ENCODE measurements at regions not wholly inside any gene's neighbourhood (a gene's known extent, or its start where the extent isn't known, plus 50 kb on each side); places are given as distances from the start of the nearest gene placed in this dataset.

DNA sequence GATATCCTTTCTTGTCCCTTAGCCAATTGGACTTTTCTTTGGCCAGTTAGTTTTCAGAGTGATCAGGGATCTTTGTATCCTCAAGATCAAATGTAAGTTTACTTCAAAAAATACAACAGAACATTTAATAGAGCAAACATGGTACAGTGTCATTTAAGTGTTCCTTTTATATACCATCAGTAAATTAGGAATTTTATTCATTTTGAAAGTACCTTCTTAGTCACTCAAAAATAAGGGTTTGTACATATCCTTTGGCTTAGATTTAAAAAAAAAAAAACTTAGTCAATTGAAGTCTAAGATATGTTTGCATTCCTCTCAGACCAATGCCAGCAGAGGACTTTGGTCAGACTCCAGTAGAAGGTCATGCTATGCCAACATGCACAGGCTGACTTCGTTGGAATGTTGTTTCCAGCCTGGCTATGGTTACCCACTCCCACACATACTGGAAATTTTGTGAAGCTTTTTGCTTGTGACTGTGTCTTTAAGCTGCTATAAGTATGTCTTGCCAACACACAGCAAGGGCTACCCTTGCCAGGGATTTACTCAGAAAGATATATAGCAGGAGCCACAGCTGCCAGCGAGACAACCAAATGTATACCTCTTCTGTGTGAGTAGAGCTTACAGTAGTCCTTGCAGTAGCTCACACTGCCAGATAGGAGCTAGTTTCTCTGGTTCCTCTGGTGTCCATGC, 81.5 kb upstream of the LRIF1 start:
- 31 to 37% (median 33%) methylated on average over 2 of the region's 2 CpGs for WGBS, 3 donors
- no peaks in the 10 kb centered on the region for H3K4me1 ChIP-seq
- intact Hi-C loops (cut with DNase I) = no loop called here

DNA sequence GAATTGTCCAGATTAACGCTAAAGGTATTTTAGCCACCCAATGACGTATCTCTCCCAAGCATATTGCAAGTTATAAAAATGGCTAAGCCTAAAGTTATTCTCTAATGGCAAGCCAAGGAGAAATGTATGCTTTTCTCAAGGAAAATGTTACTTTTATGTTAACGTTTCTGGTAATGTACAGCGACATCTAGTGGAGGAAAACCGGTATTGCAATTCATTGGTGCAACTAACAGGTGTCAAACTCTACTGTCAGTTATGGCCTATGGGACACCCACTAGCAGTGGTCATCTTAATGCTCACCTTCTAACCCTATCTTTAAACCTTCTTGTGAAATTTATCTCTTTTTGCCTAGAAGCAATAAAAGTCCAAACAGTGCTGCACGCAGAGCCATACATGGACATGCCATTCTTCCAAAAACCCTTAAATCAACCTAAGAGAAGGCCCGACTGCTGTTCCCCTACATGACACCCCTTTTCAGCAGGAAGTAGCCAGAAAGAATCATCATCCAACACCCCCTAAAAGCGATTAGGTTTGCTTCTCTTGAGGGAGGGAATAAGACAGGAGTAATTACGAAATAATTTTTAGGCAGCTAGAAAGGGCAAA, 68.7 kb upstream of the LRIF1 start:
- H3K36me3 ChIP-seq (ENCODE audit: insufficient read depth in 1 of 2, low read depth in 1 of 2) = no peaks in the 10 kb centered on the region
- TF ChIP-seq, protein P1, sequence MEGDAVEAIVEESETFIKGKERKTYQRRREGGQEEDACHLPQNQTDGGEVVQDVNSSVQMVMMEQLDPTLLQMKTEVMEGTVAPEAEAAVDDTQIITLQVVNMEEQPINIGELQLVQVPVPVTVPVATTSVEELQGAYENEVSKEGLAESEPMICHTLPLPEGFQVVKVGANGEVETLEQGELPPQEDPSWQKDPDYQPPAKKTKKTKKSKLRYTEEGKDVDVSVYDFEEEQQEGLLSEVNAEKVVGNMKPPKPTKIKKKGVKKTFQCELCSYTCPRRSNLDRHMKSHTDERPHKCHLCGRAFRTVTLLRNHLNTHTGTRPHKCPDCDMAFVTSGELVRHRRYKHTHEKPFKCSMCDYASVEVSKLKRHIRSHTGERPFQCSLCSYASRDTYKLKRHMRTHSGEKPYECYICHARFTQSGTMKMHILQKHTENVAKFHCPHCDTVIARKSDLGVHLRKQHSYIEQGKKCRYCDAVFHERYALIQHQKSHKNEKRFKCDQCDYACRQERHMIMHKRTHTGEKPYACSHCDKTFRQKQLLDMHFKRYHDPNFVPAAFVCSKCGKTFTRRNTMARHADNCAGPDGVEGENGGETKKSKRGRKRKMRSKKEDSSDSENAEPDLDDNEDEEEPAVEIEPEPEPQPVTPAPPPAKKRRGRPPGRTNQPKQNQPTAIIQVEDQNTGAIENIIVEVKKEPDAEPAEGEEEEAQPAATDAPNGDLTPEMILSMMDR (IDR thresholded peaks at IDR 0.05) = peak; percentile 77
- H3K27me3 ChIP-seq (ENCODE audit: insufficient read depth in 3 of 3, low read length in 2 of 3) = no peaks in the 10 kb centered on the region
- H3K27ac ChIP-seq = no peak overlapping the region
- ATAC-seq (no peak), DNase-seq (no peak)
- WGBS, 3 donors = 22 to 24% (median 24%) methylated on average over 9 of the region's 9 CpGs
- H3K9me3 ChIP-seq = peaks cover 11% of the 10 kb centered on the region
- intact Hi-C loops (cut with DNase I) = no loop called here
- no peaks in the 10 kb centered on the region for H3K4me1 ChIP-seq
- H3K4me3 ChIP-seq = no peak overlapping the region

More for the DNA sequence above, 81.5 kb upstream of the LRIF1 start:
- DNase-seq (no peak), ATAC-seq (no peak)
- TF ChIP-seq, protein P1 (IDR thresholded peaks at IDR 0.05) = no peak
- Histone ChIP-seq H3K4me3 (no peak overlapping the region), H3K9me3 (no peaks in the 10 kb centered on the region), H3K27ac (no peak overlapping the region), H3K27me3 (ENCODE audit: insufficient read depth in 3 of 3, low read length in 2 of 3) (no peaks in the 10 kb centered on the region), H3K36me3 (ENCODE audit: insufficient read depth in 1 of 2, low read depth in 1 of 2) (no peaks in the 10 kb centered on the region)

DNA sequence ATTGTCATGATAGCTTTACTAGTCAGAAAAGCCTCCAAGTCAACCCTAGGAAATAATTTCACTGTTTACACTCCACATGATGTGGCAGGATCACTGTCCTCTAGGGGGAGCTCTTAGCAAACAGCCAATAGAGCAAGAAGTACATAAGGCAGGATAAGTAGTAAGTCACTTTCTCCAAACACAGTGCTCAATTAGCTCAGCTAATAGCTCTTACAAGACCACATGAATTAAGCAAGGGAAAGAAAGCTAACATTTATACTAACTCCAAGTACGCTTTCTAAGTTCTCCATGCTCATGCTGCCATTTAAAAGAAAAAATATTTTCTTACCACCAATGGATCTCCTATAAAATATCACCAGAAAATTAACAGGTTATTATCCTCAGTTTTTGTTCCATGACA, 66.9 kb upstream of the LRIF1 start:
- H3K4me1 ChIP-seq = no peaks in the 10 kb centered on the region
- H3K27ac ChIP-seq = no peak overlapping the region
- peaks cover 2% of the 10 kb centered on the region for H3K9me3 ChIP-seq
- TF ChIP-seq, protein P1 (IDR thresholded peaks at IDR 0.05) = peak; percentile 47
- H3K36me3 ChIP-seq (ENCODE audit: insufficient read depth in 1 of 2, low read depth in 1 of 2) = no peaks in the 10 kb centered on the region
- 52 to 56% (median 55%) methylated on average over 1 of the region's 1 CpG for WGBS, 3 donors
- no peaks in the 10 kb centered on the region for H3K27me3 ChIP-seq (ENCODE audit: insufficient read depth in 3 of 3, low read length in 2 of 3)
- no peak for ATAC-seq
- intact Hi-C loops (cut with DNase I) = no loop called here
- no peak overlapping the region for H3K4me3 ChIP-seq
- no peak for DNase-seq

DNA sequence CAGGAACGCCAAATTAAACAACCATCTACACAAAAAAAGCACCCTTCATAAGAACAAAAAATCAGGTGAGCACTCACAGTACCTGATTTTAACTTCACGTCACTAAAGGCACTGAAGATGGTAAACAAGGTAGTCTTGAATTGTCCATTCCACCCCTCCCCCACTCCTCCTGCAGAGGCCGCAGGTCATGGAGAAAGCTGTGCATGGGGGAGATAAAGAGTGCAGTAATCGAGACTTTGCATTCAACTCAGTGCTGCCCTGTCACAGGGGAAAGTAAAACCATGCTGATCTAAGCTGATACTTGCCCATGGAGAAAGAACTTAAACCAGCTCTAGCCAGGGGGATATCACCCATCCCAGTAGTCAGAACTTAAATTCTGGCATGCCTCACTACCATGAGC, 61.4 kb upstream of the LRIF1 start:
- H3K4me3 ChIP-seq = no peak overlapping the region
- intact Hi-C loops (cut with DNase I) = no loop called here
- ATAC-seq (no peak), DNase-seq (no peak)
- H3K36me3 ChIP-seq (ENCODE audit: insufficient read depth in 1 of 2, low read depth in 1 of 2) = no peaks in the 10 kb centered on the region
- H3K27ac ChIP-seq = no peak overlapping the region
- TF ChIP-seq, protein P1 (IDR thresholded peaks at IDR 0.05) = no peak
- peaks cover 0 to 2% (median 0%) of the 10 kb centered on the region in 3 donors for H3K27me3 ChIP-seq (ENCODE audit: insufficient read depth in 3 of 3, low read length in 2 of 3)
- H3K9me3 ChIP-seq = no peaks in the 10 kb centered on the region
- WGBS, 3 donors = 72 to 73% (median 72%) methylated on average over 4 of the region's 4 CpGs
- no peaks in the 10 kb centered on the region for H3K4me1 ChIP-seq
